Gastroesophageal sphincter (tissue), 4 donors: ENCODE measurements at regions not wholly inside any gene's neighbourhood (a gene's known extent, or its start where the extent isn't known, plus 50 kb on each side); places are given as distances from the start of the nearest gene placed in this dataset.
"Not testable (repeated sequence)": the region's sequence is repeated elsewhere in the genome, so short reads cannot be mapped to it uniquely, and the experiment has no call there.

Experiments used
- ATAC-seq: fragments of 150-250 bp; one replicate; pipeline ENCODE4 v1.9.1; 2016; ENCODE audit warnings: mild to moderate bottlenecking, moderate library complexity
- H3K27ac ChIP-seq, 4 donors: fragments of 200-600 bp; sonication (generic) in 3 of 4; 1 replicate in 3 of 4; 2 replicates in 1 of 4; pipeline ENCODE4 v1.5.1; 2016 to 2019
- H3K27me3 ChIP-seq: fragments of 200-600 bp; sonication (generic); one replicate; pipeline ENCODE4 v1.5.1; 2019
- H3K36me3 ChIP-seq, 2 donors: fragments of 200-600 bp; sonication (generic); one replicate each; pipeline ENCODE4 v1.5.1; 2019; ENCODE audit warnings: control low read depth in 1 of 2
- H3K4me1 ChIP-seq, 3 donors: fragments of 200-600 bp; sonication (generic); 1 replicate in 2 of 3; 2 replicates in 1 of 3; pipeline ENCODE4 v1.5.1; 2016 to 2019; ENCODE audit warnings: control low read depth in 2 of 3
- H3K4me3 ChIP-seq, 2 donors: fragments of 200-600 bp; sonication (generic); one replicate each; pipeline ENCODE4 v1.5.1; 2019; ENCODE audit warnings: mild to moderate bottlenecking in 1 of 2, moderate library complexity in 1 of 2
- H3K9me3 ChIP-seq, 3 donors: fragments of 200-600 bp; sonication (generic); one replicate each; pipeline ENCODE4 v1.5.1; 2017 to 2019; ENCODE audit warnings: control low read depth in 2 of 3
- EP300 ChIP-seq: sonication (generic); formaldehyde crosslinking; IDR thresholded peaks from one replicate; pipeline ENCODE4 v1.6.1; 2017; ENCODE audit warnings: antibody characterized with exemption, mild to moderate bottlenecking
- POLR2A ChIP-seq, 2 donors: fragments of 450-650 bp; IDR thresholded peaks; one replicate each; pipeline ENCODE4 v1.6.1; 2017; ENCODE audit warnings: antibody characterized with exemption in 2 of 2, mild to moderate bottlenecking in 2 of 2, moderate library complexity in 1 of 2
- POLR2AphosphoS5 ChIP-seq: sonication (generic); formaldehyde crosslinking; IDR thresholded peaks from one replicate; pipeline ENCODE4 v1.6.1; 2017; ENCODE audit warnings: antibody characterized with exemption
- WGBS, 2 donors: methylation state at CpG; one replicate each; pipeline ENCODE4 v1.1.5; 2018; ENCODE audit warnings: low coverage in 1 of 2; 5-methylcytosine and 5-hydroxymethylcytosine counted together
- TF ChIP-seq, protein P1 (sequence below), 4 experiments: fragments of 200-600 bp in 2 of 4; fragments of 450-650 bp in 2 of 4; sonication (generic) in 1 of 4; IDR thresholded peaks; one replicate each; pipeline ENCODE4 v1.5.1; 2017 to 2019; ENCODE audit warnings: antibody characterized with exemption in 4 of 4, mild to moderate bottlenecking in 2 of 4, moderate library complexity in 2 of 4

DNA sequence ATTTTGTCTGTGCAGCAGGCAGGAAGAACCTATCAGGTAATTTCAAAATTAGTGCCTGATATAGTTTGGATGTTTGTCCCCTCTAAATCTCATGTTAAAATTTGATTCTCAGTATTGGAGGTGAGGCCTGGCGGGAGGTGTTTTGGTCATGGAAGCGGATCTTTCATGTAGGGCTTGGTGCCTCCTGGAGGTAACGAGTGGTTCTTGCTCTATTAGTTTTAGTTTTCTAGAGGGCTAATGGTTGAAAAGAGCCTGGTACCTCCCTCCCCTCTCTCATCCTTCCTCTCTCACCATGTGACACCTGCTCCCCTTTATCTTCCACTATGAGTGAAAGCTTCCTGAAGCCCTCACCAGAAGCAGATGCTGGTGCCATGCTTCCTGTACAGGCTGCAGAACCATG is 106.3 kb downstream of the DRD1 start:
- no peaks in the 10 kb centered on the region for H3K4me1 ChIP-seq
- TF ChIP-seq EP300 (no peak), POLR2A (IDR thresholded peaks at IDR 0.05) (no peak), POLR2AphosphoS5 (no peak)
- TF ChIP-seq, protein P1, sequence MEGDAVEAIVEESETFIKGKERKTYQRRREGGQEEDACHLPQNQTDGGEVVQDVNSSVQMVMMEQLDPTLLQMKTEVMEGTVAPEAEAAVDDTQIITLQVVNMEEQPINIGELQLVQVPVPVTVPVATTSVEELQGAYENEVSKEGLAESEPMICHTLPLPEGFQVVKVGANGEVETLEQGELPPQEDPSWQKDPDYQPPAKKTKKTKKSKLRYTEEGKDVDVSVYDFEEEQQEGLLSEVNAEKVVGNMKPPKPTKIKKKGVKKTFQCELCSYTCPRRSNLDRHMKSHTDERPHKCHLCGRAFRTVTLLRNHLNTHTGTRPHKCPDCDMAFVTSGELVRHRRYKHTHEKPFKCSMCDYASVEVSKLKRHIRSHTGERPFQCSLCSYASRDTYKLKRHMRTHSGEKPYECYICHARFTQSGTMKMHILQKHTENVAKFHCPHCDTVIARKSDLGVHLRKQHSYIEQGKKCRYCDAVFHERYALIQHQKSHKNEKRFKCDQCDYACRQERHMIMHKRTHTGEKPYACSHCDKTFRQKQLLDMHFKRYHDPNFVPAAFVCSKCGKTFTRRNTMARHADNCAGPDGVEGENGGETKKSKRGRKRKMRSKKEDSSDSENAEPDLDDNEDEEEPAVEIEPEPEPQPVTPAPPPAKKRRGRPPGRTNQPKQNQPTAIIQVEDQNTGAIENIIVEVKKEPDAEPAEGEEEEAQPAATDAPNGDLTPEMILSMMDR (IDR thresholded peaks at IDR 0.05) = no peak
- H3K27ac ChIP-seq = no peak overlapping the region
- no peaks in the 10 kb centered on the region for H3K36me3 ChIP-seq
- no peaks in the 10 kb centered on the region for H3K9me3 ChIP-seq
- ATAC-seq = no peak
- H3K27me3 ChIP-seq = no peaks in the 10 kb centered on the region
- no peak overlapping the region for H3K4me3 ChIP-seq
- 73 to 79% methylated on average over 3 of the region's 3 CpGs for WGBS, 2 donors

GRCh38 chr5:175336781-175337180 is 107.2 kb downstream of the DRD1 start:
- TF ChIP-seq POLR2AphosphoS5 = no peak
- no peak for TF ChIP-seq EP300
- no peak for TF ChIP-seq POLR2A (IDR thresholded peaks at IDR 0.05)
- TF ChIP-seq, protein P1 (IDR thresholded peaks at IDR 0.05) = no peak
- no peaks in the 10 kb centered on the region for H3K4me1 ChIP-seq
- WGBS, 2 donors = 20 to 55% methylated on average over 2 of the region's 2 CpGs
- H3K4me3 ChIP-seq = no peak overlapping the region
- no peaks in the 10 kb centered on the region for H3K9me3 ChIP-seq
- no peak overlapping the region for H3K27ac ChIP-seq
- no peaks in the 10 kb centered on the region for H3K27me3 ChIP-seq
- ATAC-seq = no peak
- H3K36me3 ChIP-seq = no peaks in the 10 kb centered on the region

- no peak for ATAC-seq
- H3K27me3 ChIP-seq = no peaks in the 10 kb centered on the region
- no peaks in the 10 kb centered on the region for H3K36me3 ChIP-seq
- H3K27ac ChIP-seq = no peak overlapping the region
- H3K4me3 ChIP-seq = no peak overlapping the region
- H3K9me3 ChIP-seq = no peaks in the 10 kb centered on the region
- WGBS, 2 donors = 51 to 62% methylated on average over 5 of the region's 5 CpGs
- TF ChIP-seq POLR2A (IDR thresholded peaks at IDR 0.05) (no peak), POLR2AphosphoS5 (no peak), EP300 (no peak)
- TF ChIP-seq, protein P1 (IDR thresholded peaks at IDR 0.05) = no peak
- no peaks in the 10 kb centered on the region for H3K4me1 ChIP-seq
These were observed 108.3 kb downstream of the DRD1 start for GRCh38 chr5:175335691-175336090.

- not testable (repeated sequence) for H3K4me3 ChIP-seq, H3K36me3 ChIP-seq, ATAC-seq, H3K9me3 ChIP-seq, H3K27ac ChIP-seq, H3K27me3 ChIP-seq, H3K4me1 ChIP-seq
- WGBS, 2 donors = 56 to 71% methylated on average over 4 to 10 of the region's 14 CpGs
These were observed 112.6 kb downstream of the DRD1 start for GRCh38 chr5:175331173-175332036.

- no peak for ATAC-seq
- 60 to 81% methylated on average over 2 to 3 of the region's 6 CpGs for WGBS, 2 donors
- Histone ChIP-seq H3K4me1 (no peaks in the 10 kb centered on the region), H3K27ac (no peak overlapping the region), H3K4me3 (no peak overlapping the region), H3K36me3 (no peaks in the 10 kb centered on the region), H3K9me3 (no peaks in the 10 kb centered on the region), H3K27me3 (no peaks in the 10 kb centered on the region)
- no peak for TF ChIP-seq POLR2AphosphoS5
- no peak for TF ChIP-seq POLR2A (IDR thresholded peaks at IDR 0.05)
- TF ChIP-seq, protein P1 (IDR thresholded peaks at IDR 0.05) = no peak
- no peak for TF ChIP-seq EP300
These were observed 114.0 kb downstream of the DRD1 start for GRCh38 chr5:175329976-175330375.
